ENCODE measurements at regions not wholly inside any gene's neighbourhood (a gene's known extent, or its start where the extent isn't known, plus 50 kb on each side); places are given as distances from the start of the nearest gene placed in this dataset.

DNA sequence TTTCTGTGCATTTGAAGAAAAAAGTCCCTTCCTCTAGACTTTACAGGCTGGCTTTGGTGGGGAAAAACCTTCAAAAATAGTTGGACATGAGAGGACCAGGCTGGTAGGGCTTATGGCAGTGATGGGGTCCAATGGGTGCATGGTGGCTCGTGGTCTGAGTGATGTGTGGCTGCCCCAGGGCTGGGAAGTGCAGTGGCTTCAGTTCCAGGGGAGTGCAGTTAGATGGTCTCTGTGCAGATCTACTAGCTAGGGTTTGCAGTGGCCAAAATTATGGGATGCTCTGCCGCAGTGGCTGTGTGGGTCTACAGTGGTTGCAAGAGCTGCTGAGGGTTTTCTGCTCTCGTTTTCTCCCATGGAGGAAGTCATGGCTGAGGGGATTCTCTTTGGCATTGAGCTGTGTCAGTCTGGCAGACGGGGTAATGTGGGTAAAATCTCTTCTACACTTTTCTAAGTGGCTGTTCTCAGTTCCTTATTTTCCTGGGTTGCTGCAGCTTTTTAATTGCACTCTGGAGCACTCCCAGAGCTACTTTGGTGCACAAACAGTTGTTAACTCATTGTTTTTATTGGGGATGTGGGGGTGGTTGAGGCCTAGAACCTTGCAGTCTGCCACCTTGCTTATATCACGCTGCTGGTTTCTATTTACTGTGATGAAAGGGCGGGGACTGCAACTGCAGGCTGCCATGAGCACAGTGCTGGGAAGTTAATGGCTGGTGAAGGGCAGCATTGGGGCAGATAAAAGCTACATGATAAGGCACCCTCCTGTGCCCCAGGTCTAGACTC, 1324.6 kb downstream of the NSUN3 start:
- H3K27me3 Mint-ChIP-seq (ENCODE audit: insufficient read depth, low read depth, poor library complexity): no peaks in the 10 kb centered on the region
- TF ChIP-seq NANOG (IDR thresholded peaks at IDR 0.05; ENCODE audit: borderline replicate concordance) (no peak), JUNB (IDR thresholded peaks at IDR 0.05; ENCODE audit: unreplicated experiment) (no peak), EZH2phosphoT487 (IDR thresholded peaks at IDR 0.05; ENCODE audit: unreplicated experiment) (no peak), ZNF114 (CRISPR knock-in tag; IDR thresholded peaks at IDR 0.05) (no peak), EZH2 (IDR thresholded peaks at IDR 0.05; ENCODE audit: low read depth, unreplicated experiment) (no peak)
- TF ChIP-seq, protein P1, sequence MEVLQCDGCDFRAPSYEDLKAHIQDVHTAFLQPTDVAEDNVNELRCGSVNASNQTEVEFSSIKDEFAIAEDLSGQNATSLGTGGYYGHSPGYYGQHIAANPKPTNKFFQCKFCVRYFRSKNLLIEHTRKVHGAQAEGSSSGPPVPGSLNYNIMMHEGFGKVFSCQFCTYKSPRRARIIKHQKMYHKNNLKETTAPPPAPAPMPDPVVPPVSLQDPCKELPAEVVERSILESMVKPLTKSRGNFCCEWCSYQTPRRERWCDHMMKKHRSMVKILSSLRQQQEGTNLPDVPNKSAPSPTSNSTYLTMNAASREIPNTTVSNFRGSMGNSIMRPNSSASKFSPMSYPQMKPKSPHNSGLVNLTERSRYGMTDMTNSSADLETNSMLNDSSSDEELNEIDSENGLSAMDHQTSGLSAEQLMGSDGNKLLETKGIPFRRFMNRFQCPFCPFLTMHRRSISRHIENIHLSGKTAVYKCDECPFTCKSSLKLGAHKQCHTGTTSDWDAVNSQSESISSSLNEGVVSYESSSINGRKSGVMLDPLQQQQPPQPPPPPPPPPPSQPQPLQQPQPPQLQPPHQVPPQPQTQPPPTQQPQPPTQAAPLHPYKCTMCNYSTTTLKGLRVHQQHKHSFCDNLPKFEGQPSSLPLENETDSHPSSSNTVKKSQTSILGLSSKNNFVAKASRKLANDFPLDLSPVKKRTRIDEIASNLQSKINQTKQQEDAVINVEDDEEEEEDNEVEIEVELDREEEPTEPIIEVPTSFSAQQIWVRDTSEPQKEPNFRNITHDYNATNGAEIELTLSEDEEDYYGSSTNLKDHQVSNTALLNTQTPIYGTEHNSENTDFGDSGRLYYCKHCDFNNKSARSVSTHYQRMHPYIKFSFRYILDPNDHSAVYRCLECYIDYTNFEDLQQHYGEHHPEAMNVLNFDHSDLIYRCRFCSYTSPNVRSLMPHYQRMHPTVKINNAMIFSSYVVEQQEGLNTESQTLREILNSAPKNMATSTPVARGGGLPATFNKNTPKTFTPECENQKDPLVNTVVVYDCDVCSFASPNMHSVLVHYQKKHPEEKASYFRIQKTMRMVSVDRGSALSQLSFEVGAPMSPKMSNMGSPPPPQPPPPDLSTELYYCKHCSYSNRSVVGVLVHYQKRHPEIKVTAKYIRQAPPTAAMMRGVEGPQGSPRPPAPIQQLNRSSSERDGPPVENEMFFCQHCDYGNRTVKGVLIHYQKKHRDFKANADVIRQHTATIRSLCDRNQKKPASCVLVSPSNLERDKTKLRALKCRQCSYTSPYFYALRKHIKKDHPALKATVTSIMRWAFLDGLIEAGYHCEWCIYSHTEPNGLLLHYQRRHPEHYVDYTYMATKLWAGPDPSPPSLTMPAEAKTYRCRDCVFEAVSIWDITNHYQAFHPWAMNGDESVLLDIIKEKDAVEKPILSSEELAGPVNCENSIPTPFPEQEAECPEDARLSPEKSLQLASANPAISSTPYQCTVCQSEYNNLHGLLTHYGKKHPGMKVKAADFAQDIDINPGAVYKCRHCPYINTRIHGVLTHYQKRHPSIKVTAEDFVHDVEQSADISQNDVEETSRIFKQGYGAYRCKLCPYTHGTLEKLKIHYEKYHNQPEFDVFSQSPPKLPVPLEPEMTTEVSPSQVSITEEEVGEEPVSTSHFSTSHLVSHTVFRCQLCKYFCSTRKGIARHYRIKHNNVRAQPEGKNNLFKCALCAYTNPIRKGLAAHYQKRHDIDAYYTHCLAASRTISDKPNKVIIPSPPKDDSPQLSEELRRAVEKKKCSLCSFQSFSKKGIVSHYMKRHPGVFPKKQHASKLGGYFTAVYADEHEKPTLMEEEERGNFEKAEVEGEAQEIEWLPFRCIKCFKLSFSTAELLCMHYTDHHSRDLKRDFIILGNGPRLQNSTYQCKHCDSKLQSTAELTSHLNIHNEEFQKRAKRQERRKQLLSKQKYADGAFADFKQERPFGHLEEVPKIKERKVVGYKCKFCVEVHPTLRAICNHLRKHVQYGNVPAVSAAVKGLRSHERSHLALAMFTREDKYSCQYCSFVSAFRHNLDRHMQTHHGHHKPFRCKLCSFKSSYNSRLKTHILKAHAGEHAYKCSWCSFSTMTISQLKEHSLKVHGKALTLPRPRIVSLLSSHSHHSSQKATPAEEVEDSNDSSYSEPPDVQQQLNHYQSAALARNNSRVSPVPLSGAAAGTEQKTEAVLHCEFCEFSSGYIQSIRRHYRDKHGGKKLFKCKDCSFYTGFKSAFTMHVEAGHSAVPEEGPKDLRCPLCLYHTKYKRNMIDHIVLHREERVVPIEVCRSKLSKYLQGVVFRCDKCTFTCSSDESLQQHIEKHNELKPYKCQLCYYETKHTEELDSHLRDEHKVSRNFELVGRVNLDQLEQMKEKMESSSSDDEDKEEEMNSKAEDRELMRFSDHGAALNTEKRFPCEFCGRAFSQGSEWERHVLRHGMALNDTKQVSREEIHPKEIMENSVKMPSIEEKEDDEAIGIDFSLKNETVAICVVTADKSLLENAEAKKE (CRISPR knock-in tag; IDR thresholded peaks at IDR 0.05): no peak
- TF ChIP-seq, protein P2, sequence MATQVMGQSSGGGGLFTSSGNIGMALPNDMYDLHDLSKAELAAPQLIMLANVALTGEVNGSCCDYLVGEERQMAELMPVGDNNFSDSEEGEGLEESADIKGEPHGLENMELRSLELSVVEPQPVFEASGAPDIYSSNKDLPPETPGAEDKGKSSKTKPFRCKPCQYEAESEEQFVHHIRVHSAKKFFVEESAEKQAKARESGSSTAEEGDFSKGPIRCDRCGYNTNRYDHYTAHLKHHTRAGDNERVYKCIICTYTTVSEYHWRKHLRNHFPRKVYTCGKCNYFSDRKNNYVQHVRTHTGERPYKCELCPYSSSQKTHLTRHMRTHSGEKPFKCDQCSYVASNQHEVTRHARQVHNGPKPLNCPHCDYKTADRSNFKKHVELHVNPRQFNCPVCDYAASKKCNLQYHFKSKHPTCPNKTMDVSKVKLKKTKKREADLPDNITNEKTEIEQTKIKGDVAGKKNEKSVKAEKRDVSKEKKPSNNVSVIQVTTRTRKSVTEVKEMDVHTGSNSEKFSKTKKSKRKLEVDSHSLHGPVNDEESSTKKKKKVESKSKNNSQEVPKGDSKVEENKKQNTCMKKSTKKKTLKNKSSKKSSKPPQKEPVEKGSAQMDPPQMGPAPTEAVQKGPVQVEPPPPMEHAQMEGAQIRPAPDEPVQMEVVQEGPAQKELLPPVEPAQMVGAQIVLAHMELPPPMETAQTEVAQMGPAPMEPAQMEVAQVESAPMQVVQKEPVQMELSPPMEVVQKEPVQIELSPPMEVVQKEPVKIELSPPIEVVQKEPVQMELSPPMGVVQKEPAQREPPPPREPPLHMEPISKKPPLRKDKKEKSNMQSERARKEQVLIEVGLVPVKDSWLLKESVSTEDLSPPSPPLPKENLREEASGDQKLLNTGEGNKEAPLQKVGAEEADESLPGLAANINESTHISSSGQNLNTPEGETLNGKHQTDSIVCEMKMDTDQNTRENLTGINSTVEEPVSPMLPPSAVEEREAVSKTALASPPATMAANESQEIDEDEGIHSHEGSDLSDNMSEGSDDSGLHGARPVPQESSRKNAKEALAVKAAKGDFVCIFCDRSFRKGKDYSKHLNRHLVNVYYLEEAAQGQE (IDR thresholded peaks at IDR 0.05; ENCODE audit: unreplicated experiment): no peak
- TF ChIP-seq, protein P3, sequence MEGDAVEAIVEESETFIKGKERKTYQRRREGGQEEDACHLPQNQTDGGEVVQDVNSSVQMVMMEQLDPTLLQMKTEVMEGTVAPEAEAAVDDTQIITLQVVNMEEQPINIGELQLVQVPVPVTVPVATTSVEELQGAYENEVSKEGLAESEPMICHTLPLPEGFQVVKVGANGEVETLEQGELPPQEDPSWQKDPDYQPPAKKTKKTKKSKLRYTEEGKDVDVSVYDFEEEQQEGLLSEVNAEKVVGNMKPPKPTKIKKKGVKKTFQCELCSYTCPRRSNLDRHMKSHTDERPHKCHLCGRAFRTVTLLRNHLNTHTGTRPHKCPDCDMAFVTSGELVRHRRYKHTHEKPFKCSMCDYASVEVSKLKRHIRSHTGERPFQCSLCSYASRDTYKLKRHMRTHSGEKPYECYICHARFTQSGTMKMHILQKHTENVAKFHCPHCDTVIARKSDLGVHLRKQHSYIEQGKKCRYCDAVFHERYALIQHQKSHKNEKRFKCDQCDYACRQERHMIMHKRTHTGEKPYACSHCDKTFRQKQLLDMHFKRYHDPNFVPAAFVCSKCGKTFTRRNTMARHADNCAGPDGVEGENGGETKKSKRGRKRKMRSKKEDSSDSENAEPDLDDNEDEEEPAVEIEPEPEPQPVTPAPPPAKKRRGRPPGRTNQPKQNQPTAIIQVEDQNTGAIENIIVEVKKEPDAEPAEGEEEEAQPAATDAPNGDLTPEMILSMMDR (conservative IDR thresholded peaks at IDR 0.05; ENCODE audit: low read depth in 2 of 2): no peak
- TF ChIP-seq, protein P4, sequence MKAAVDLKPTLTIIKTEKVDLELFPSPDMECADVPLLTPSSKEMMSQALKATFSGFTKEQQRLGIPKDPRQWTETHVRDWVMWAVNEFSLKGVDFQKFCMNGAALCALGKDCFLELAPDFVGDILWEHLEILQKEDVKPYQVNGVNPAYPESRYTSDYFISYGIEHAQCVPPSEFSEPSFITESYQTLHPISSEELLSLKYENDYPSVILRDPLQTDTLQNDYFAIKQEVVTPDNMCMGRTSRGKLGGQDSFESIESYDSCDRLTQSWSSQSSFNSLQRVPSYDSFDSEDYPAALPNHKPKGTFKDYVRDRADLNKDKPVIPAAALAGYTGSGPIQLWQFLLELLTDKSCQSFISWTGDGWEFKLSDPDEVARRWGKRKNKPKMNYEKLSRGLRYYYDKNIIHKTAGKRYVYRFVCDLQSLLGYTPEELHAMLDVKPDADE (IDR thresholded peaks at IDR 0.05): no peak
- no peaks in the 10 kb centered on the region for H3K4me1 ChIP-seq (ENCODE audit: insufficient read depth)
- H3K36me3 ChIP-seq (ENCODE audit: insufficient read depth): no peaks in the 10 kb centered on the region
- no peak overlapping the region for H3K4me2 ChIP-seq
- no peaks in the 10 kb centered on the region for H3K4me1 Mint-ChIP-seq
- H3K79me2 ChIP-seq (replicated peaks; ENCODE audit: insufficient read depth): no peaks in the 10 kb centered on the region
- H3K27ac Mint-ChIP-seq: no peak overlapping the region
- ATAC-seq (no peak), DNase-seq (ENCODE audit: low spot score) (no peak)
- H3F3A ChIP-seq (replicated peaks; ENCODE audit: low read depth): no peaks in the 10 kb centered on the region
- no peak overlapping the region for H3K4me3 Mint-ChIP-seq
- no peak overlapping the region for H3K27ac ChIP-seq (ENCODE audit: low read depth)
- H3K36me3 Mint-ChIP-seq (ENCODE audit: low read depth): no peaks in the 10 kb centered on the region
- H3K4me3 ChIP-seq: no peak overlapping the region
- no peaks in the 10 kb centered on the region for H4K20me1 ChIP-seq (replicated peaks; ENCODE audit: insufficient read depth)
- H2AFZ ChIP-seq: peak overlapping the region; percentile 11; the same call in 1 of the 2 replicates
- H3K27me3 ChIP-seq (ENCODE audit: insufficient read depth): no peaks in the 10 kb centered on the region
- no peaks in the 10 kb centered on the region for H3K9me2 ChIP-seq (ENCODE audit: insufficient read depth)
- no peaks in the 10 kb centered on the region for H3K9me3 Mint-ChIP-seq

All from GM23338 (cell line).